Stimulated activated CD4-positive, alpha-beta T cell treated with anti-CD3 and anti-CD28 coated beads, TNF-alpha, amount 100 ng/mL, for 1 hour (primary cell): ENCODE measurements at regions not wholly inside any gene's neighbourhood (a gene's known extent, or its start where the extent isn't known, plus 50 kb on each side); places are given as distances from the start of the nearest gene placed in this dataset.

ENCODE experiments used
- DNase-seq, 3 donors: peaks; one replicate each; pipeline ENCODE4 v3.0.0-alpha.2; 2020; ENCODE audit warnings: low read depth in 3 of 3, low spot score in 1 of 3

GRCh38 chr10:21068026-21068656 is 171.0 kb upstream of the NEBL start:
- no peak for DNase-seq

GRCh38 chr10:21065621-21066248 is 168.6 kb upstream of the NEBL start:
- DNase-seq, result no peak

- no peak for DNase-seq
Measured at GRCh38 chr10:21061982-21062381, 164.9 kb upstream of the NEBL start.

GRCh38 chr10:21061184-21061583 is 164.1 kb upstream of the NEBL start:
- no peak for DNase-seq

GRCh38 chr10:21060626-21061025 is 163.5 kb upstream of the NEBL start:
- no peak for DNase-seq

GRCh38 chr10:21057989-21058388 is 160.9 kb upstream of the NEBL start:
- DNase-seq, result no peak

GRCh38 chr10:21057436-21057835 is 160.3 kb upstream of the NEBL start:
- no peak for DNase-seq

GRCh38 chr10:21056461-21056860 is 159.3 kb upstream of the NEBL start:
- DNase-seq, result no peak

GRCh38 chr10:21055339-21056135 is 158.4 kb upstream of the NEBL start:
- DNase-seq, result no peak

- DNase-seq, result no peak
Measured at GRCh38 chr10:21053953-21054690, 157.0 kb upstream of the NEBL start.

GRCh38 chr10:21052709-21053104 is 155.6 kb upstream of the NEBL start:
- no peak for DNase-seq

- no peak for DNase-seq
Measured at GRCh38 chr10:21052072-21052708, 155.1 kb upstream of the NEBL start.

- DNase-seq, result no peak
Measured at GRCh38 chr10:21049482-21049881, 152.4 kb upstream of the NEBL start.

GRCh38 chr10:21048068-21048467 is 151.0 kb upstream of the NEBL start:
- DNase-seq, result no peak

GRCh38 chr10:21047511-21047910 is 150.4 kb upstream of the NEBL start:
- DNase-seq, result no peak

GRCh38 chr10:21047096-21047495 is 150.0 kb upstream of the NEBL start:
- DNase-seq, result no peak

- no peak for DNase-seq
Measured at GRCh38 chr10:21043044-21043443, 145.9 kb upstream of the NEBL start.

GRCh38 chr10:21042536-21042935 is 145.4 kb upstream of the NEBL start:
- DNase-seq, result no peak

GRCh38 chr10:21041763-21042458 is 144.8 kb upstream of the NEBL start:
- no peak for DNase-seq

- no peak for DNase-seq
Measured at GRCh38 chr10:21039721-21040120, 142.6 kb upstream of the NEBL start.

GRCh38 chr10:21036757-21037156 is 139.6 kb upstream of the NEBL start:
- DNase-seq, result no peak
